LNCAP (cell line): ENCODE measurements at regions not wholly inside any gene's neighbourhood (a gene's known extent, or its start where the extent isn't known, plus 50 kb on each side); places are given as distances from the start of the nearest gene placed in this dataset.

Experiments used
- TF ChIP-seq, protein P1 (sequence below): fragments of 450-650 bp; IDR thresholded peaks from 2 replicates; pipeline ENCODE4 v1.5.1; 2017; ENCODE audit warnings: mild to moderate bottlenecking

DNA sequence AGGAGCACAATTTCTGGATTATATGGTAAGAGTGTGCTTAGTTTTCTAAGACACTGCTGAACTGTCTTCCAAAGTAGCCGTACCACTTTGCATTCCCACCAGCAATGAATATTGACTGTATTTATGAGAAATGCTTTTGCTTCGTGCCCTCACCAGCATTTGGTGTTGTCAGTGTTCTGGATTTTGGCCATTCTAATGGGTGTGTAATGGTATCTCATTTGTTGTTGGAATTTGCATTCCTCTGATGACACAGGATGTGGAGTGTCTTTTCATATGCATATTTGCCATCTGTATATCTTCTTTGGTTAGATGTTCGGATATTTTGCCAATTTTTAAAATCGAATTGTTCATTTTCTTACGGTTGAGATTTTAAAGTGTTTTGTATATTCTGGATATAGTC lies 558.5 kb upstream of the FZD8 start:
- TF ChIP-seq, protein P1, sequence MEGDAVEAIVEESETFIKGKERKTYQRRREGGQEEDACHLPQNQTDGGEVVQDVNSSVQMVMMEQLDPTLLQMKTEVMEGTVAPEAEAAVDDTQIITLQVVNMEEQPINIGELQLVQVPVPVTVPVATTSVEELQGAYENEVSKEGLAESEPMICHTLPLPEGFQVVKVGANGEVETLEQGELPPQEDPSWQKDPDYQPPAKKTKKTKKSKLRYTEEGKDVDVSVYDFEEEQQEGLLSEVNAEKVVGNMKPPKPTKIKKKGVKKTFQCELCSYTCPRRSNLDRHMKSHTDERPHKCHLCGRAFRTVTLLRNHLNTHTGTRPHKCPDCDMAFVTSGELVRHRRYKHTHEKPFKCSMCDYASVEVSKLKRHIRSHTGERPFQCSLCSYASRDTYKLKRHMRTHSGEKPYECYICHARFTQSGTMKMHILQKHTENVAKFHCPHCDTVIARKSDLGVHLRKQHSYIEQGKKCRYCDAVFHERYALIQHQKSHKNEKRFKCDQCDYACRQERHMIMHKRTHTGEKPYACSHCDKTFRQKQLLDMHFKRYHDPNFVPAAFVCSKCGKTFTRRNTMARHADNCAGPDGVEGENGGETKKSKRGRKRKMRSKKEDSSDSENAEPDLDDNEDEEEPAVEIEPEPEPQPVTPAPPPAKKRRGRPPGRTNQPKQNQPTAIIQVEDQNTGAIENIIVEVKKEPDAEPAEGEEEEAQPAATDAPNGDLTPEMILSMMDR, result no peak

DNA sequence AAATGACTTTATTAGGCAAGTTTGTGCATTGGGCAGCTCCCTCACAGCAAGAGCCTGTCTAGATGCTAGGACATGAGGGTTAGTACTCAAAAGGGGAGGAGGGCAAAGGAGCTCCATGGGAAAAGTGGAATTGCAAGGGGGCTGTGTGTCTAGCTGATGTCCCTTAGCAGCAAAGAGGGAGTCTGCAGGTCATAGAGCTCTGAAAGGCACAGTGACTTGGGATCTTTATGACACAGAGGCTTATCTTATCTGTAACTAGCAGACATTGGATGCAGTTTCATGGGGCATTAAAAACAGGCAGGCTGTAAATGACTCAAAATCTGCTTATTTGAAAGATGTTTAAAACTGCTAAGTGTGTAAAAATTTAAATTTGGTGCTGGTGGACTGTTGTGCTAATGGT lies 556.2 kb upstream of the FZD8 start:
- TF ChIP-seq, protein P1, result no peak

DNA sequence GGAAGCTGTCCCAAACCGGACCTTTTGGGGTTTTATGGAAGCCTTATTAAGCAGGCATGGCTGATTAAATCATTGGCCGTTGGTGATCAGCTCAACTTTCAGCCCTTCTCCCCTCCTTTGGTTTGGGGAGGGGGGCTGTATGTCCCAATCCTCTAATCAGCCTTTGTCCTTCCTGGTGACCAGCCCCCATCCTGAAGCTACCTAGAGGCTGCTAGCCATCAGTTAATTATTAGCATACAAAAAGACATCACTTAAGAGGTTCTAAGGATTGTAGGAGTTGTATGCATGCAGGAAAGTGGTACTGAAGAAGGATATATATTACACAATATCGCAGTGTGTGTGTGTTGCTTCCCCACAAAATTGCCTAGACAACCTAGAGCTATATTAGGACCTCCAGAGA lies 553.3 kb upstream of the FZD8 start:
- TF ChIP-seq, protein P1, result no peak

DNA sequence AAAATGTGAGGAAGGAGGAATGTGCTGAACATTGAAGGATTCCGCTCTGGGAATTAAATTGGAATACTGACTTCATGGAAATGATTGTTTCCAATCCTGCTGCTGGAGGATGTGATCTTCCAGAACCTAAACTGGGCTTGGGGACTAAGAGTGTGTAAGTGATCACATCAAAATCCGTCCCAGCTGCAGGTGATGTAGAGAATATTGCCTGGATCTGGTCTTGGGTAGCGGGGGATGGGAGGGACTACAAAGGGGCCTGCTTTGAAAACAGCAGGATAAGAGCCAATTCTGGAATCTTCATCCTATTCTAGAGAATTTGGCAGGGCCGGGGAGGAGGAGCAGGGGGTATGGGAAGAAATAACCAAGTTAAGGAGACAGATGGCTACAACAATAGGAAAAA lies 552.2 kb upstream of the FZD8 start:
- TF ChIP-seq, protein P1, result no peak

GRCh38 chr10:36191009-36191408 lies 548.9 kb upstream of the FZD8 start:
- TF ChIP-seq, protein P1, result no peak

- TF ChIP-seq, protein P1, result no peak
These were observed 546.4 kb upstream of the FZD8 start for GRCh38 chr10:36188461-36188860.

DNA sequence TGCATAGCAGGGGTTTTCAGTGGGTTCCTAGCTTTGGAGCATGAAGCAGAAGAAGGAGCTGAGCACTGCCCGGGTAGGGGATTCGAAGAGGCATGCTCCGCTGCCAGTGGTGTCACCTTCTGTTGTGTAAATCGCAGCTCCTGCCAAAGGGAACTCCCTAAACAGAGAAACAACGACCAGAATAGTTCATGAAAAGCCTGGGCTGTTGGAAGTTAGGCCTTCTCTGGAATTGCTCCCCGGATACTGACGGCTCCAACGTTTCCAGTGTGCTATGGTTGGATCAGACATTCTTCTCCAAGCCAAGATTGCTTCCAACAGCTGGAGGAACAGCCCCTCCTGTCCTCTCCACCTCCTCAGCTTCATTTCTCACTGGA lies 546.0 kb upstream of the FZD8 start:
- TF ChIP-seq, protein P1, result no peak

- TF ChIP-seq, protein P1, result no peak
These were observed 545.4 kb upstream of the FZD8 start for GRCh38 chr10:36187380-36188079.
